Left lung (tissue), 4 donors: ENCODE measurements at regions not wholly inside any gene's neighbourhood (a gene's known extent, or its start where the extent isn't known, plus 50 kb on each side); places are given as distances from the start of the nearest gene placed in this dataset.
"Not testable (repeated sequence)": the region's sequence is repeated elsewhere in the genome, so short reads cannot be mapped to it uniquely, and the experiment has no call there.

Experiments used
- ATAC-seq: fragments of 200-7000 bp; cut with Tn5 transposase; one replicate; pipeline ENCODE4 v1.9.1; 2020; ENCODE audit warnings: moderate library complexity
- DNase-seq, 4 donors: peaks; one replicate each; pipeline ENCODE4 v3.0.0-alpha.2; 2013 to 2020
- H3K27ac ChIP-seq, 2 donors: fragments of 200-600 bp; sonication (generic) in 1 of 2; one replicate each; pipeline versions ENCODE4 v1.5.0 to v1.8.0; 2020 to 2021
- H3K27me3 ChIP-seq, 2 donors: fragments of 200-600 bp; sonication (generic) in 1 of 2; one replicate each; pipeline versions ENCODE4 v1.5.0 to v1.8.0; 2020 to 2021
- H3K36me3 ChIP-seq, 2 donors: fragments of 200-600 bp; sonication (generic) in 1 of 2; one replicate each; pipeline versions ENCODE4 v1.5.0 to v1.8.0; 2020 to 2021
- H3K4me1 ChIP-seq, 2 donors: fragments of 200-600 bp; one replicate each; pipeline ENCODE4 v1.8.0; 2021
- H3K4me3 ChIP-seq, 2 donors: fragments of 200-600 bp; sonication (generic) in 1 of 2; one replicate each; pipeline versions ENCODE4 v1.5.0 to v1.8.0; 2020 to 2021; ENCODE audit warnings: mild to moderate bottlenecking in 1 of 2
- H3K9me3 ChIP-seq, 2 donors: fragments of 200-600 bp; sonication (generic) in 1 of 2; one replicate each; pipeline versions ENCODE4 v1.5.0 to v1.8.0; 2020 to 2021
- CTCF ChIP-seq, 2 donors: fragments of 200-600 bp; sonication (generic) in 1 of 2; IDR thresholded peaks; one replicate each; pipeline versions ENCODE4 v1.5.0 to v1.8.0; 2021; ENCODE audit warnings: antibody characterized with exemption in 2 of 2
- intact Hi-C, 2 donors: fragments of 100-400 bp; cut with DNase I; formaldehyde crosslinking; loops; one replicate each; pipeline versions ENCODE4 v1.11.2 to v1.14.2; 2022
- donor health status: DM: no; HTN: yes; CAD: no.
- donor health status: DM: no; HTN: no; CAD: no.

- H3K9me3 ChIP-seq, result peaks cover 0 to 19% of the 10 kb centered on the region in 2 donors
- H3K4me3 ChIP-seq, result no peak overlapping the region
- no peak for DNase-seq
- H3K27me3 ChIP-seq, result no peaks in the 10 kb centered on the region
- ATAC-seq, result no peak
- H3K27ac ChIP-seq, result no peak overlapping the region
- no peak for TF ChIP-seq CTCF (IDR thresholded peaks at IDR 0.05)
- no peaks in the 10 kb centered on the region for H3K36me3 ChIP-seq
- no peaks in the 10 kb centered on the region for H3K4me1 ChIP-seq
- intact Hi-C loops, result no loop called here
Observed at GRCh38 chr13:66237411-66238062, 992.6 kb downstream of the PCDH9 start.

GRCh38 chr13:66234159-66234558, 996.0 kb downstream of the PCDH9 start:
- Histone ChIP-seq H3K4me1 (no peaks in the 10 kb centered on the region), H3K4me3 (no peak overlapping the region), H3K27ac (no peak overlapping the region), H3K9me3 (peaks cover 0 to 19% of the 10 kb centered on the region in 2 donors), H3K27me3 (no peaks in the 10 kb centered on the region), H3K36me3 (no peaks in the 10 kb centered on the region)
- intact Hi-C loops, result no loop called here
- TF ChIP-seq CTCF (IDR thresholded peaks at IDR 0.05), result no peak
- ATAC-seq (no peak), DNase-seq (no peak)

GRCh38 chr13:66231958-66232357, 998.2 kb downstream of the PCDH9 start:
- H3K27ac ChIP-seq, DNase-seq, H3K4me3 ChIP-seq, H3K27me3 ChIP-seq, H3K4me1 ChIP-seq, intact Hi-C loops, ATAC-seq, H3K36me3 ChIP-seq: not testable (repeated sequence)
- H3K9me3 ChIP-seq, result peaks cover 0 to 19% of the 10 kb centered on the region in 2 donors

GRCh38 chr13:66225072-66225471, 1005.1 kb downstream of the PCDH9 start:
- intact Hi-C loops, result no loop called here
- DNase-seq (no peak), ATAC-seq (no peak)
- Histone ChIP-seq H3K9me3 (no peaks in the 10 kb centered on the region), H3K36me3 (no peaks in the 10 kb centered on the region), H3K27me3 (no peaks in the 10 kb centered on the region), H3K4me1 (no peaks in the 10 kb centered on the region), H3K27ac (no peak overlapping the region), H3K4me3 (no peak overlapping the region)
- no peak for TF ChIP-seq CTCF (IDR thresholded peaks at IDR 0.05)

GRCh38 chr13:66224663-66225062, 1005.5 kb downstream of the PCDH9 start:
- no peak for ATAC-seq
- TF ChIP-seq CTCF (IDR thresholded peaks at IDR 0.05), result no peak
- no peak for DNase-seq
- H3K27ac ChIP-seq, result no peak overlapping the region
- no peaks in the 10 kb centered on the region for H3K4me1 ChIP-seq
- no peaks in the 10 kb centered on the region for H3K9me3 ChIP-seq
- H3K4me3 ChIP-seq, result no peak overlapping the region
- H3K36me3 ChIP-seq, result no peaks in the 10 kb centered on the region
- no peaks in the 10 kb centered on the region for H3K27me3 ChIP-seq
- intact Hi-C loops, result no loop called here

GRCh38 chr13:66222926-66223325, 1007.2 kb downstream of the PCDH9 start:
- H3K27me3 ChIP-seq, result no peaks in the 10 kb centered on the region
- ATAC-seq (no peak), DNase-seq (no peak)
- no peaks in the 10 kb centered on the region for H3K9me3 ChIP-seq
- no peak overlapping the region for H3K4me3 ChIP-seq
- intact Hi-C loops, result no loop called here
- H3K36me3 ChIP-seq, result no peaks in the 10 kb centered on the region
- no peaks in the 10 kb centered on the region for H3K4me1 ChIP-seq
- no peak overlapping the region for H3K27ac ChIP-seq
- no peak for TF ChIP-seq CTCF (IDR thresholded peaks at IDR 0.05)
